GM21619 (cell line): ENCODE measurements at regions not wholly inside any gene's neighbourhood (a gene's known extent, or its start where the extent isn't known, plus 50 kb on each side); places are given as distances from the start of the nearest gene placed in this dataset.

Experiments used
- ATAC-seq: cut with Tn5 transposase; IDR thresholded peaks from one replicate; pipeline ENCODE4 v1.9.1; 2021; ENCODE audit not compliant: unreplicated experiment

DNA sequence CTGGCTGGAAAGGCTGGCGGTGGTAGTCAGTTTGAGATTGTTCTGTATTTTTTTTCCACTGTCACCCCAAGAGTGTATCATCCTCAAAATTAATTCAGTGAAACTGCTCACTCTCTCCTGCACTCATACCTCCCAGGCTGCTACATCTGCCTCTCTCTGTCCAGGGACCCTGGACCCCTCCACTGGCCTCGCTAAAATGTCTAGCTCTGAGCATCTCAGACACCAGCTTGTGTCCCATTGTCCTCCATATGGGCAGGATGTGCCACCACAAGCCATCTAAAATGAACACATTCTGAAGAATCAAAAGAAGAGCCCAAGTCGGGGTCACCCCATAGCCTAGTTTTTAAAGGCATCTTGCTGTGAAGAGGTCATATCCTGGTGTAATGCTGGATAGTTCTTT lies 345.5 kb upstream of the TSHZ3 start:
- no peak for ATAC-seq

DNA sequence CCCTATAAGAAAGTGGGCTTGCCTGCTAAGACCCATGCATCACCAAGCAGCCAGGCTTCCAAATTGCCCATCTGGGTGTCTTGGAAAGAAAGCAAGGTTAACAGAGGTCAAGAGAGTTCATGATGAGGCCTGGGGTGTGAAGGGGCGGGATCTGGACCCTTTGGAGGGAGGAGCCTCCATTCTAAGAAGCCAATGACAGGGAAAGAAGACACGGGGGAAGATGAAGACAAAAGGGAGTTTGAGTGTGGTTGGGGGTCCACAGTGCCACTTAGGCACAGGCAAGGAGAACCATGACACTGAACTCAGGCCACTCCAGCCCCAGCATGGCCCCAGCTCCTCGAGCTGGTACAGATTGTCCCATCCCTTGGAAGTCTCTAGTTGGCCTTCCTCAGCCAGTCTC lies 350.2 kb upstream of the TSHZ3 start:
- ATAC-seq, result no peak

GRCh38 chr19:31701146-31701545 lies 351.9 kb upstream of the TSHZ3 start:
- ATAC-seq, result no peak

DNA sequence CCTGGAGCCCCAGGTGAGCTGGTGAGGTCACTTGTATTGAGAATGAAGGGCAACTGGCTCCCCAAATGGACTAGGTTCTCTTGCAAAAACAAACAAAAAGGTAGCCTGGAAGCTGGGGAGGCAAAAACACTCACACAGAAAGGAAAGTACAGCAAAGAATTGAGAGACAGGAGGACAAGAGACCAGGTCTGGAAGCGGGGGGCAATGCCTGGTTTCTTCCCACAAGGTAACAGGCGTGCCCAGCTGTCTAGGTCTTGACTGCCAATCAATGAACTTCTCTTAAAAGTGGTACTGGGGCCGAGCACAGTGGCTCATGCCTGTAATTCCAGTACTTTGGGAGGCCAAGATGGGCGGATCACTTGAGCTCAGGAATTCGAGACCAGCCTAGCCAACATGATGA lies 356.4 kb upstream of the TSHZ3 start:
- no peak for ATAC-seq

DNA sequence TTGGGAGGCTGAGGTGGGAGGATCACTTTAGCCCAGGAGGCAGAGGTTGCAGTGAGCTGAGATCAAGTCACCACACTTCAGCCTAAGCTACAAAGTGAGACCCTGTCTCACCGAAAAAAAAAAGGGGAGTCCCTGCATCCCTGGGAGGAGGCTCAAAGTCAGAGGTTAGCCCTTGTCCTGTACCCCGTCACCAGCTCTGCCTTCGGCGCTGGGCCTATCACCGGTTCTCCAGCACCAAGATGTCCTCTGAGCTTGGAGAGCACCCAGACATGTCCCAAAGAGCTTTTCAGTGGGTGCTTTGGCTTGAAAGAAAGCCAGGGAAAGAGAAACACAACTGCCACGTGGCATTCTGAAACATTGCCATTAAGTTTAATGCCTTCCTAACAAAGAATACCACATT lies 356.9 kb upstream of the TSHZ3 start:
- ATAC-seq, result no peak

- no peak for ATAC-seq
Measured at GRCh38 chr19:31706691-31707620, 357.7 kb upstream of the TSHZ3 start.

- ATAC-seq, result no peak
Measured at GRCh38 chr19:31708520-31708919, 359.3 kb upstream of the TSHZ3 start.

DNA sequence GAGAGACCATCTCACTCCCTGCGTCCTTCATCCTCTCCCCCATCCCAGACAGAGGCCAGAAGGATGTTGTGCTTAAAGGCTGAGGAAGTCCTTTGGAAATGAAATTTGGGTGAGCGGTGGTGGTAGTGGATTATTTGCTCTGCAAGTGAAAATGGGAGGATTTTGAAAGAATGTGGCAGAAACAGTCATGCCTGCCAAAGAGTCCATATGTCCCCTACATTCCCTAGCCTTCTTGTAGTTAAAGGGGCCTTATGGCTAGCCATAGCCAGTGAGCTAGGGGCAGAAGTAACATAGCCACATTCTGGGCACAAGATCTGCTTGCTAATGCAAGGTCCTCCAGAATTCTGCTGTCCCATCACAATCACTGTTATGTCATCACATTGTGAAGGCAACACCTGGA lies 360.2 kb upstream of the TSHZ3 start:
- no peak for ATAC-seq

DNA sequence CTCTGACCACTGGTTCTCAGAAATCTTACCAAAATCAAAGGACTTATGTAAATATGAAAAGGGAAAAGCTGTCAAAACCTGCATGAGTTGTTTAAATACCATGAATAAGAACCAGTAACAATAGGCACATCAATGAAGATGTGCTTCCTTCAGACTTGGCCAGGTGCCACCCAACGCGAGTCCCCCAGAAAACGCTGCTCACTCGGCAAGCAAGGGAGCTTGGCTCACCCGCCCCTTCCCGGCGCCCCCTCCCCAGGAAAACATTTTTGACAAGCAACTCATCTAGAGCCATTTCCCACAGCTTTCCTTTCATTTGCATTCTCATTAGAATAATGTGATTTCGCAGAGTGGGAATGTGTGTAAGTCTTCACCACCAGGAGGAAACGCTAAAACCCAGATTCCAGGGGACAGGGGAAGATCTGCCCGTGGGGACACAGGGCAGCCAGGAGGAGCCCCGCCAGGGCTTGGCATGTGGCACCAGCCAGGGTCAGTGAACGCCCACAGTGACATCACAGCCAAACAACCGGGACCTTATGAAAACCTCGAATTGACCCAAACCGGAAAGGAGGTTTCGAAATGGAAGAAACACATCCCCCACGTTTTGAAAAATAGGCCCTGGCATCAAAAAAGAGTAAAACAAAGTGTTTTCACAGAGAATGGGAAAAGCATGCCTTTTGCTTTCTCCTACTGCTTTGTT lies 366.2 kb upstream of the TSHZ3 start:
- ATAC-seq, result no peak

DNA sequence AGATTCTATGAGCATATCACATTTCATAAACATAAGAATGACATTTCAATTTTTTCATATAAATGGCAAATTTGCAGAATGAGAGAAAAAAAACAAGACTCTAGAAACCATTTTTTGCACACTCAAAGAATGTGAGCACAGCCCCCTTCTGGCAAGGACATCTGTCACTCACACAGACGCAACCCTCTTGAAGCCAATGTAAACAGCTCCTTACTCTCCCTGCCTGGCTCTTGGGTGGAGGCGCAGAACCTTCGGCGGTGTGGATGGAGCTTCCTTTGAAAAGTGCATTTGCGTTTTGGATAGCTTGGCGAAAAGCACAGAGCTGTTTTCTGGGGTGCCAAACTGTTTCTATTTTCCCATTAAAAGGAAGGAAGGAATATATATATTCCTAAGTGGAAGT lies 367.6 kb upstream of the TSHZ3 start:
- no peak for ATAC-seq

- no peak for ATAC-seq
Measured at GRCh38 chr19:31717269-31717923, 368.2 kb upstream of the TSHZ3 start.

- ATAC-seq, result no peak
Measured at GRCh38 chr19:31718032-31718431, 368.8 kb upstream of the TSHZ3 start.

DNA sequence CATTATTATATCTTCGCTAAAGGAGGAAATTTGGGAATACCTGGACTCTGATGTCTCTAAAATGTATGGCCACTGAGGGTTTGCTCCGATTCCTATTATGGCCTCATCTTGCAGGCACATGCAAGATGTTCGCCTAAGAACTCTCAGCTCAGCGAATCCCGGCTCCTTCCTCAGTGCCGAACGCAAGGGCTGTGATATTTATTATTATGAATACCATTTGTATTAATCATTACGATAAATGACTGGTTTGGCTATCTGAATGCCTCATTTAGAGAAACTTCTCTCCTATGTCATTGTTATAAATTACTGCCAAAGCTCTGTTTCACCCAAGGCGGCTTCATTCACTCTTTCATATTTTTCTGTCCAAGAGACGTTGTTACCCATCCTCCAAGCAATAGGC lies 369.7 kb upstream of the TSHZ3 start:
- ATAC-seq, result no peak

DNA sequence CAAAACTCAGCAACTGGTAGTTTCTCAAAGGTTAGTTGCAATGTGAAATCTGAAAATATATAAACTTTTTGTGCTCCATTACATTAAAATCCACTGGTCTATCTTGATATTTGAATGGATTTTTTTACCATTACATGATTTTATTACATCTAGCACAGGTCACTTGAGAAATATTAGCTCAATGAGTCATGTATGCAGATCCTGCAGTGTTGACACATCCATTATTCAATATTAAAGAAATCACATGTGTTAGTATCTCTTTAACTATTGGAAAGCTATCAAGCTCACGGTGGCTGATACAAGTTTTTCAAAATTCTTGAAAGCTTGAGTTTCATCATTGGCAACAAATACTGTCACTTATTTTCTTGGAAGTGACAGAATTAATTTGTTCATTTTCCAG lies 373.9 kb upstream of the TSHZ3 start:
- no peak for ATAC-seq

DNA sequence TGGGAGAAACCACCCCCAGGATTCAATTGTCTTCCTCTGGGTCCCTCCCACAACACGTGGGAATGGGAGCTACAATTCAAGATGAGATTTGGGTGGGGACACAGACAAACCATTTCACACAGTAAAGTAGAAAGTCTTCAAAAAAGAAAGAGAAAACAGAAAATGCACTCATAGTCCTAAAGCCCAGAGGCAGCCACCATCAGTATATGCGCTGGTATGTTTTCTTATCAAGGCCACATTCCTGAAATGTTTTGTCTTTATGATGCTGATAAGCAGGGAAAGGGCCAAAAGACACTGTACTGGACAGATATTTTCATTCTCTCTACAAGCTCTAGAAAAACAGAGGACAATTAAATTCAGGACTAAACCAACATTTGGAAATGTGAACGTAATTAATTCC lies 375.8 kb upstream of the TSHZ3 start:
- ATAC-seq, result no peak

- no peak for ATAC-seq
Measured at GRCh38 chr19:31727536-31727935, 378.3 kb upstream of the TSHZ3 start.

DNA sequence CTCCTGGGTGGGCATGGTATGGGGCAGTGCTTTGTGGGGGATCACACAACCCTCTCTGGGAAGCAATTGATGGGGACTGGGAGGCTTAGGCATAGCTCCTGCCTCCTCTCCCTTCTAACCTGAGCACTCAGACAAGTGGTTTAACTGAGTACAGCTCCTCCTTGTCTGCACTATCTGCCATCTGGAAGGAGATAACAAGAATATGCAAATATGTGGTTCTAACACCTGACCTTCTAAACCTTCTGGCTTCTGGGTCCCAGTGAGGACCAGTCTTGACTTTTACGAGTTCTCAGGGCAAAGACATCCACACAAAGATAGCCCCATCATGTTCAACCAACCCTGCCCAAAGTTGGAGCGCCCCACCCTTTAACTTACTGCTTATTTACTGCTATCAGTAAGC lies 381.0 kb upstream of the TSHZ3 start:
- ATAC-seq, result no peak

GRCh38 chr19:31733591-31733990 lies 384.4 kb upstream of the TSHZ3 start:
- no peak for ATAC-seq

GRCh38 chr19:31742249-31742648 lies 393.0 kb upstream of the TSHZ3 start:
- ATAC-seq, result no peak

DNA sequence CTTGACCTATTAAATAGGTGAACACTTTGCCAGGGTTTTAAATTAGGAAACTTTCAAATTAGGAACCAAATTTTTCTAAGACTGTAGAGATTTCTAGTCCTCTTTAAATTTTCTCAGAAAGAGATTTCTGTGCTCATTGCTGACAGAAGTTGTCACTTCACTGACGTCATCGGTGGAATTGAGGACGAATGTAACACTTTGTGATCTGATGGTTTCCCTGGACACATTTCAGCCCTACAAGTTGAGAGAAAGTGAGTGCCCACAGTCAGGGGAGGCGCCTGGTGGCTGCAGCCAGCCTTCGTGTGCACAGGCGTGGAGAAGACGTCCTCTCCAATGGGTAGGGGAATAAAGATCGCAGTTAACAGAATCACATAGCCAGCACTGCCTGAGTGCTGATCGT lies 396.5 kb upstream of the TSHZ3 start:
- ATAC-seq, result no peak

DNA sequence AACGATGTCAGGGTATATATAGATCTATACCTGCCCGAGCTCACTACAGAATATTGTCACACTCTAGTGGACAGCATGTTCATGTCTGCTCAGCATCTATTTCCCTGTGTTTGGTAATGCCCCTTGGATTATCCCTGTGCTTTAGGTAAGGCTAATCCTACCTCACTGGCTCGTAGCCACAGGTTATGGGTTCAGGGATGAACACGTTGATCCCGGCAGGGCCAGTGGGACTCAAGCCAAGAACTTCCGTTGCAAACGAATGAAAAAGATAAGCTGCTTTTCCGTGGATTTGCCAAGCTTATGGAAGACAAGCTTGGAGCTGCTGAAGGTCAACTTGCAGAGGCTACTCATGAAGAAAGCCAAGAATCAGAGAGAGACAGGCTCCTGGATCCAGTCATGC lies 400.0 kb upstream of the TSHZ3 start:
- no peak for ATAC-seq

DNA sequence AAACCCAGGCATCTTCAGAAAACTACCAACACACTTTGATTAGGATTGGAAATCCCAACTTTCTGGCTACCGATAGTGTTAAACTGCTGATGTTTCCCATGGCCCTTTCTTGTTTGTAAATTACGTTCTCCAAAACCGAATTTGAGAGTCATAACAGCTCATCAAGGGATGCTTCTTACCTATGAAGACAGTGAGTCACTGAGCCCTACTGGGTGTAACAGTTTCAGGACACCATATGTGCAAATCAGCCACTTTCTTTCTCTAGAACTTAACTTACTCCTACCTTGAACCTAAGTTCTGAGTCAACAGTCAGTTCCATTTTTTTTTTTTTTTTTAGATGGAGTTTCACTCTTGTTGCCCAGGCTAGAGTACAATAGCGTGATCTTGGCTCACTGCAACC lies 410.1 kb upstream of the TSHZ3 start:
- ATAC-seq, result no peak
